PFSK-1 (cell line): ENCODE measurements at regions not wholly inside any gene's neighbourhood (a gene's known extent, or its start where the extent isn't known, plus 50 kb on each side); places are given as distances from the start of the nearest gene placed in this dataset.

ENCODE experiments used
- FOXP2 ChIP-seq: optimal IDR thresholded peaks from 2 replicates; pipeline ENCODE3; 2011; ENCODE audit warnings: borderline replicate concordance, control low read depth, inconsistent platforms; ENCODE audit not compliant: insufficient read depth; ENCODE audit errors: extremely low read length, extremely low read depth
- POLR2AphosphoS5 ChIP-seq: IDR thresholded peaks from 2 replicates; pipeline ENCODE4 v1.6.1; 2012; ENCODE audit warnings: low read depth, mild to moderate bottlenecking, control low read depth, low read length, moderate library complexity
- TF ChIP-seq, protein P1 (sequence below), 2 experiments: IDR thresholded peaks; 2 replicates each; pipeline versions ENCODE4 v1.6.1 to v1.8.0; 2011 to 2012; ENCODE audit warnings: low read depth in 2 of 2, low read length in 2 of 2, control low read depth in 1 of 2, inconsistent platforms in 1 of 2, mild to moderate bottlenecking in 1 of 2, moderate library complexity in 1 of 2; ENCODE audit not compliant: insufficient read depth in 1 of 2

DNA sequence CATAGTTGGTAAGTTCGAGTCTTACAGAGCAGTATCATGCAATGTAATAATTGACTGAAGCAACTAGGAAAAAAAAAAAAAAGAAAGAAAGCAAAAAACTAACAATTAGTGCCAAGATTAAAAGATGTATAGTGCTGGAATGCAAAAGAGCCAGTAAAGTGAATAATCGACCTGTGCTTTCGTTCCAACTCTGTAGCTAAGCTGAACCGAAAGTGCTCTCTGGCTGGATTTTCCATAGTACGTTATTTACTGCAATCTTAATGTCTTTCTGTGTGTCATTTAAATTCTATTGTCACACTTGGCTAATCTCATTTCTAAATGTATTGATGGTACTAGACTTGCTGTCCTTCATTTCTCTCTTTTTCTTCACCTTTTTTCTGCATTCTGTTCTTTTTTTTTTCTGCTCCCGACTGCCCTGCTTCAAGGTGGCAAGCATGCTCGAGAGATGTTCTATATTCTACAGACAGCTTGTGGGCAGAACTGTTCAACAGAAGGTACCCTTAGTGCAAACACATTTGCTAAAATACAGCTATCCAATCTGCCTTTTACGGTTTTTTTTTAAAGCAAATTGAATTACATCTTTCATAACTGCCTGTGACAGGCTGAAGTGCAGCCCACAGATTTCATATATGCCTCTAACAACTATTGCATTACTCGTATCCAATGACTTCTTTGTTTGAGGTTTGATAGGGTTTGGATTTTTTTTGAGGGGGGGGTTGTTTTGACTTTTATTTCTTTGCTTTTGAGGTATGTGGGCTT lies 204.2 kb upstream of the MTNR1B start:
- TF ChIP-seq POLR2AphosphoS5, result no peak
- TF ChIP-seq, protein P1, sequence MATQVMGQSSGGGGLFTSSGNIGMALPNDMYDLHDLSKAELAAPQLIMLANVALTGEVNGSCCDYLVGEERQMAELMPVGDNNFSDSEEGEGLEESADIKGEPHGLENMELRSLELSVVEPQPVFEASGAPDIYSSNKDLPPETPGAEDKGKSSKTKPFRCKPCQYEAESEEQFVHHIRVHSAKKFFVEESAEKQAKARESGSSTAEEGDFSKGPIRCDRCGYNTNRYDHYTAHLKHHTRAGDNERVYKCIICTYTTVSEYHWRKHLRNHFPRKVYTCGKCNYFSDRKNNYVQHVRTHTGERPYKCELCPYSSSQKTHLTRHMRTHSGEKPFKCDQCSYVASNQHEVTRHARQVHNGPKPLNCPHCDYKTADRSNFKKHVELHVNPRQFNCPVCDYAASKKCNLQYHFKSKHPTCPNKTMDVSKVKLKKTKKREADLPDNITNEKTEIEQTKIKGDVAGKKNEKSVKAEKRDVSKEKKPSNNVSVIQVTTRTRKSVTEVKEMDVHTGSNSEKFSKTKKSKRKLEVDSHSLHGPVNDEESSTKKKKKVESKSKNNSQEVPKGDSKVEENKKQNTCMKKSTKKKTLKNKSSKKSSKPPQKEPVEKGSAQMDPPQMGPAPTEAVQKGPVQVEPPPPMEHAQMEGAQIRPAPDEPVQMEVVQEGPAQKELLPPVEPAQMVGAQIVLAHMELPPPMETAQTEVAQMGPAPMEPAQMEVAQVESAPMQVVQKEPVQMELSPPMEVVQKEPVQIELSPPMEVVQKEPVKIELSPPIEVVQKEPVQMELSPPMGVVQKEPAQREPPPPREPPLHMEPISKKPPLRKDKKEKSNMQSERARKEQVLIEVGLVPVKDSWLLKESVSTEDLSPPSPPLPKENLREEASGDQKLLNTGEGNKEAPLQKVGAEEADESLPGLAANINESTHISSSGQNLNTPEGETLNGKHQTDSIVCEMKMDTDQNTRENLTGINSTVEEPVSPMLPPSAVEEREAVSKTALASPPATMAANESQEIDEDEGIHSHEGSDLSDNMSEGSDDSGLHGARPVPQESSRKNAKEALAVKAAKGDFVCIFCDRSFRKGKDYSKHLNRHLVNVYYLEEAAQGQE (IDR thresholded peaks at IDR 0.05; ENCODE audit: insufficient read depth in 1 of 2, low read depth in 2 of 2, low read length in 2 of 2), result no peak
- TF ChIP-seq FOXP2, result no peak
